22Rv1 (cell line): ENCODE measurements at regions not wholly inside any gene's neighbourhood (a gene's known extent, or its start where the extent isn't known, plus 50 kb on each side); places are given as distances from the start of the nearest gene placed in this dataset.

Source experiments
- CTCF ChIP-seq: fragments of 450-650 bp; IDR thresholded peaks from 2 replicates; pipeline ENCODE4 v1.5.1; 2017; ENCODE audit warnings: mild to moderate bottlenecking
- ZFX ChIP-seq: fragments of 450-650 bp; IDR thresholded peaks from 2 replicates; pipeline ENCODE4 v1.6.1; 2017; ENCODE audit warnings: antibody characterized with exemption, borderline replicate concordance

GRCh38 chr2:144125751-144126150, 394.2 kb downstream of the ZEB2 start:
- no peak for TF ChIP-seq CTCF
- TF ChIP-seq ZFX, result no peak
